A673 (cell line): ENCODE measurements at regions not wholly inside any gene's neighbourhood (a gene's known extent, or its start where the extent isn't known, plus 50 kb on each side); places are given as distances from the start of the nearest gene placed in this dataset.

Source experiments
- CTCF ChIP-seq: fragments of 300-800, 200-600 bp; sonication (generic); conservative IDR thresholded peaks from 2 replicates; pipeline ENCODE4 v1.5.1; 2017; ENCODE audit warnings: low read depth, mild to moderate bottlenecking, antibody characterized with exemption, low read length, moderate library complexity, mixed read lengths
- EZH2 ChIP-seq: fragments of 200-600 bp; sonication (generic); IDR thresholded peaks from 2 replicates; pipeline ENCODE4 v1.6.1; 2017; ENCODE audit warnings: borderline replicate concordance, low read depth, mild to moderate bottlenecking, mixed read lengths, antibody characterized with exemption, low read length; ENCODE audit not compliant: poor library complexity, severe bottlenecking

GRCh38 chr1:228650946-228651345 is 84.3 kb upstream of the RHOU start:
- TF ChIP-seq CTCF (no peak), EZH2 (no peak)
